GM21737 (cell line): ENCODE measurements at regions not wholly inside any gene's neighbourhood (a gene's known extent, or its start where the extent isn't known, plus 50 kb on each side); places are given as distances from the start of the nearest gene placed in this dataset.
A peak's percentile ranks its signal among the peaks of the same experiment; 100 is the strongest.
"Not testable (repeated sequence)": the region's sequence is repeated elsewhere in the genome, so short reads cannot be mapped to it uniquely, and the experiment has no call there.

ENCODE experiments used
- ATAC-seq: cut with Tn5 transposase; IDR thresholded peaks from one replicate; pipeline ENCODE4 v1.9.1; 2021; ENCODE audit warnings: mild to moderate bottlenecking, moderate library complexity; ENCODE audit not compliant: unreplicated experiment

GRCh38 chr6:135644394-135644793, 146.9 kb upstream of the AHI1 start:
- no peak for ATAC-seq

- ATAC-seq, result no peak
These were observed 150.0 kb upstream of the AHI1 start for GRCh38 chr6:135647521-135647920.

GRCh38 chr6:135651964-135652755, 154.6 kb upstream of the AHI1 start:
- peak; percentile 86 for ATAC-seq

- ATAC-seq, result no peak
These were observed 157.5 kb upstream of the AHI1 start for GRCh38 chr6:135655055-135655454.

- no peak for ATAC-seq
These were observed 159.7 kb upstream of the AHI1 start for GRCh38 chr6:135657207-135657606.

- ATAC-seq, result no peak
These were observed 160.9 kb upstream of the AHI1 start for GRCh38 chr6:135658481-135658880.

- no peak for ATAC-seq
These were observed 161.4 kb upstream of the AHI1 start for GRCh38 chr6:135658916-135659315.

- ATAC-seq, result no peak
These were observed 167.0 kb upstream of the AHI1 start for GRCh38 chr6:135664527-135664926.

GRCh38 chr6:135665935-135666334, 168.4 kb upstream of the AHI1 start:
- no peak for ATAC-seq

GRCh38 chr6:135667691-135668455, 170.3 kb upstream of the AHI1 start:
- ATAC-seq, result no peak

GRCh38 chr6:135672256-135672655, 174.7 kb upstream of the AHI1 start:
- no peak for ATAC-seq

GRCh38 chr6:135673501-135674309, 176.2 kb upstream of the AHI1 start:
- no peak for ATAC-seq

- no peak for ATAC-seq
These were observed 176.5 kb upstream of the PDE7B start for GRCh38 chr6:135675026-135675425.

- no peak for ATAC-seq
These were observed 175.6 kb upstream of the PDE7B start for GRCh38 chr6:135675862-135676261.

- no peak for ATAC-seq
These were observed 170.3 kb upstream of the PDE7B start for GRCh38 chr6:135680964-135681913.

GRCh38 chr6:135686784-135687301, 164.7 kb upstream of the PDE7B start:
- ATAC-seq, result no peak

GRCh38 chr6:135688476-135688875, 163.0 kb upstream of the PDE7B start:
- ATAC-seq, result not testable (repeated sequence)

- ATAC-seq, result no peak
These were observed 159.1 kb upstream of the PDE7B start for GRCh38 chr6:135692426-135692825.

GRCh38 chr6:135693811-135694370, 157.6 kb upstream of the PDE7B start:
- no peak for ATAC-seq

- no peak for ATAC-seq
These were observed 151.8 kb upstream of the PDE7B start for GRCh38 chr6:135699705-135700104.
